ENCODE measurements at regions not wholly inside any gene's neighbourhood (a gene's known extent, or its start where the extent isn't known, plus 50 kb on each side); places are given as distances from the start of the nearest gene placed in this dataset.
"Not testable (repeated sequence)": the region's sequence is repeated elsewhere in the genome, so short reads cannot be mapped to it uniquely, and the experiment has no call there.

GRCh38 chr5:4022056-4022670 lies 426.5 kb downstream of the IRX1 start:
- peak; percentile 27 for DNase-seq

- DNase-seq, result peak; percentile 84
Measured at GRCh38 chr5:4023091-4023752, 427.6 kb downstream of the IRX1 start.

GRCh38 chr5:4023753-4024335 lies 428.2 kb downstream of the IRX1 start:
- no peak for DNase-seq

GRCh38 chr5:4027088-4027734 lies 431.6 kb downstream of the IRX1 start:
- no peak for DNase-seq

- no peak for DNase-seq
Measured at GRCh38 chr5:4028384-4028783, 432.8 kb downstream of the IRX1 start.

GRCh38 chr5:4033546-4033945 lies 437.9 kb downstream of the IRX1 start:
- DNase-seq, result not testable (repeated sequence)

GRCh38 chr5:4036861-4037260 lies 441.2 kb downstream of the IRX1 start:
- DNase-seq, result no peak

- no peak for DNase-seq
Measured at GRCh38 chr5:4038994-4039393, 443.4 kb downstream of the IRX1 start.

- DNase-seq, result no peak
Measured at GRCh38 chr5:4042311-4042710, 446.7 kb downstream of the IRX1 start.

- DNase-seq, result no peak
Measured at GRCh38 chr5:4043135-4043534, 447.5 kb downstream of the IRX1 start.

GRCh38 chr5:4044881-4045280 lies 449.2 kb downstream of the IRX1 start:
- DNase-seq, result no peak

GRCh38 chr5:4048398-4048797 lies 452.8 kb downstream of the IRX1 start:
- no peak for DNase-seq

GRCh38 chr5:4050203-4050602 lies 454.6 kb downstream of the IRX1 start:
- DNase-seq, result no peak

- no peak for DNase-seq
Measured at GRCh38 chr5:4053136-4053535, 457.5 kb downstream of the IRX1 start.

GRCh38 chr5:4054092-4054491 lies 458.5 kb downstream of the IRX1 start:
- DNase-seq, result no peak

- no peak for DNase-seq
Measured at GRCh38 chr5:4058899-4059298, 463.3 kb downstream of the IRX1 start.

GRCh38 chr5:4065472-4066320 lies 470.1 kb downstream of the IRX1 start:
- no peak for DNase-seq

GRCh38 chr5:4068171-4068570 lies 472.5 kb downstream of the IRX1 start:
- no peak for DNase-seq

- no peak for DNase-seq
Measured at GRCh38 chr5:4078544-4078943, 482.9 kb downstream of the IRX1 start.

- DNase-seq, result no peak
Measured at GRCh38 chr5:4079831-4080230, 484.2 kb downstream of the IRX1 start.

- DNase-seq, result no peak
Measured at GRCh38 chr5:4080370-4080769, 484.7 kb downstream of the IRX1 start.

- DNase-seq, result no peak
Measured at GRCh38 chr5:4081059-4081458, 485.4 kb downstream of the IRX1 start.

GRCh38 chr5:4081466-4081865 lies 485.8 kb downstream of the IRX1 start:
- no peak for DNase-seq
